ENCODE measurements at regions not wholly inside any gene's neighbourhood (a gene's known extent, or its start where the extent isn't known, plus 50 kb on each side); places are given as distances from the start of the nearest gene placed in this dataset.

DNA sequence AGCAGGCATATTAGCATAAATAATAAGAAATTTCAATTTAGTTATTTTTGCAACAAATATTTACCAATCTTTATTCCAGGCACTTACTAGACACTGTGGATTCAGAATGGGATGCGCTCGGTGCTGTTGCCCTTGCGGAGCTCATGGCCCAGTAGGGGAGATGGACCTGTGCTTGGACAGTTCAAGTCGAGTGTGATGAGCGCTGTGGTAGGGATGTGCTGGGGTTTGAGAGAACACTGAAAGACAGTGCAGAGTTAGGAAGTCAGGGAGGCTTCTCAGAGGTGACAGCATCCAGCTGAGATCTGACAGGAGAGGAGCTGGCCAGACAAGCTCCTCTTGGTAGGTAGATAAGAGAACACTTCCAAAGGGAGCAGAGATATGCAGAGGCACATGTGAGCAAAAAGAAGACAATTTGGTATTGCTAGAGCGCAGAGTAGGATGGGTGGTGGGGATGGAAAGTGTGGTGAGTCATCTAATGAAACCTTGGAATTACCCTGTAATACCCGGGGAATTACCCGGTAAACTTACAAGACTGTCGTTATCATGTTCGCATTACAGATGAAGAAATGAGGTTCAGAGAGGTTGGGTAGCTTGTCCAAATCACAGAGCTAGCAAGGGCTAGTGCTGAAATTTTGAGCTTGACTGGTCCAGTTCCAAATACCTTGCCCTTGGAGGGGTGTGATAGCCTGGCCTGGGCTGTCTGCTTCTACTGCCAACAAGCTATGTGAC lies 298.1 kb upstream of the N4BP1 start:
- Histone ChIP-seq H3K27me3 (peaks cover 10% of the 10 kb centered on the region), H3K9me3 (no peaks in the 10 kb centered on the region), H3K4me1 (no peaks in the 10 kb centered on the region), H3K36me3 (no peaks in the 10 kb centered on the region), H3K27ac (no peak overlapping the region), H3K4me3 (no peak overlapping the region)
- intact Hi-C loops (cut with DNase I), result no loop called here
- DNase-seq (no peak), ATAC-seq (no peak)
- TF ChIP-seq, protein P1, sequence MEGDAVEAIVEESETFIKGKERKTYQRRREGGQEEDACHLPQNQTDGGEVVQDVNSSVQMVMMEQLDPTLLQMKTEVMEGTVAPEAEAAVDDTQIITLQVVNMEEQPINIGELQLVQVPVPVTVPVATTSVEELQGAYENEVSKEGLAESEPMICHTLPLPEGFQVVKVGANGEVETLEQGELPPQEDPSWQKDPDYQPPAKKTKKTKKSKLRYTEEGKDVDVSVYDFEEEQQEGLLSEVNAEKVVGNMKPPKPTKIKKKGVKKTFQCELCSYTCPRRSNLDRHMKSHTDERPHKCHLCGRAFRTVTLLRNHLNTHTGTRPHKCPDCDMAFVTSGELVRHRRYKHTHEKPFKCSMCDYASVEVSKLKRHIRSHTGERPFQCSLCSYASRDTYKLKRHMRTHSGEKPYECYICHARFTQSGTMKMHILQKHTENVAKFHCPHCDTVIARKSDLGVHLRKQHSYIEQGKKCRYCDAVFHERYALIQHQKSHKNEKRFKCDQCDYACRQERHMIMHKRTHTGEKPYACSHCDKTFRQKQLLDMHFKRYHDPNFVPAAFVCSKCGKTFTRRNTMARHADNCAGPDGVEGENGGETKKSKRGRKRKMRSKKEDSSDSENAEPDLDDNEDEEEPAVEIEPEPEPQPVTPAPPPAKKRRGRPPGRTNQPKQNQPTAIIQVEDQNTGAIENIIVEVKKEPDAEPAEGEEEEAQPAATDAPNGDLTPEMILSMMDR (IDR thresholded peaks at IDR 0.05), result no peak

DNA sequence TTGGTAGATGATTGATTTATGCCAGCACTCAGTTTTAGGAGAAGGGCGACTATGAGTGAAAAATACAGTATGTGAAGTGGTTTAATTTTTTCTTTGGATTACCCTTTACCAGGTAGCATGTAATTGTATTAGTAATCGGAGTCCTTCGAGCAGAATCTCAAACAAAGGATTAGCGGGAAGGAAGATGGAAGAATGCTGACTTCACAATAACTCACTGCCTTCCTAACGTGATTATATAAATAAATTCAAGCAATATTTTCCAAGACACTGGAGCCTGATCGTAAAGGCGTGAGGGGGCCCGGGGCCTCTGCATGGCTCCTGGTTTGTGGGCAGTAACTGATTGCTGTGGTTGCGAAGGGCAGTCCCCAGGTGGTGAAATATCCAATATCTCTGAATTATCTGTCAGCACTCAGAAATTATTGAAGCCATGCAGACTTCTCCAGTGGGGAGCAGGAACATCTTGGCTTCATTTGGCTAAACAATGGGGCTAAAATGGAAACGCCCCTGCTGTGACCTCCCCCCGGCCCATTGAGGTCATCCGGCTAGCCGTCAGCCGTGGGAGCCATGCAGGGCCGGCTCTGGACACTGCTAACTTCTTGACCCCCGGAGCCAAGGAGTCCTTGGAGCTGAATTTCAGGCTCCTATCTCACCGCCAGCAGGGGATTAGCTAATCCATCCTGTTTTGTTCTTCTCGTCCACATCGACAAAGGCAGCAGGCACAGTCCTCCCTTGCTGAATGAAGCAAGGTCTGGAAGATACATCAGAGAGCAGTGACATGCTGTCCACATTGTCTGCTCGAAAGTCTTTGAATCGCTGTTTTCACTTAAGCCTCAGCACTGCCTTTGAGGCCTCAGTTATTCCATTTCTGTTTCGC lies 295.9 kb upstream of the N4BP1 start:
- intact Hi-C loops (cut with DNase I), result no loop called here
- TF ChIP-seq, protein P1 (IDR thresholded peaks at IDR 0.05), result no peak
- Histone ChIP-seq H3K4me1 (no peaks in the 10 kb centered on the region), H3K4me3 (no peak overlapping the region), H3K27ac (no peak overlapping the region), H3K27me3 (peaks cover 9% of the 10 kb centered on the region), H3K36me3 (no peaks in the 10 kb centered on the region), H3K9me3 (no peaks in the 10 kb centered on the region)
- no peak for DNase-seq
- ATAC-seq, result no peak

DNA sequence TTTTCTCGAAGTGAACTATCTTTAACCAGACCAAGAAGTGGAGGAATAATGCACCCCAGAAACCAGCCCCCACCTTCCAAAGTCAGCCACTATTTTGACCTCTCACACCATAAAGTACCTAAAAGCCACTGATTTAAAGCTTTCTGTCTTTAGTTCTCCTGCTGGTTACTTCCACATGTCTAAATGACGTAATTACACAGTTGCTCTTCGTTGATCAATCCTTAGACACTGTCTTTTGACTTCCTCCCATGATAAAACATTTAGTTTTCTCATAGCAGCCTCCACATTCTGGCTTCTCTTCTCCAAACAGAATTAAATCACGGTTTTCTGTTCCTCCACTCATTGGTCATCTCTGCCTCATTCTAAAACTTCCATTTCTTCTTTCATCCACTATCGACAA lies 294.4 kb upstream of the N4BP1 start:
- ATAC-seq, result no peak
- H3K4me1 ChIP-seq, result no peaks in the 10 kb centered on the region
- TF ChIP-seq, protein P1 (IDR thresholded peaks at IDR 0.05), result no peak
- no peak overlapping the region for H3K27ac ChIP-seq
- intact Hi-C loops (cut with DNase I), result no loop called here
- DNase-seq, result no peak
- H3K27me3 ChIP-seq, result peaks cover 9% of the 10 kb centered on the region
- H3K36me3 ChIP-seq, result no peaks in the 10 kb centered on the region
- H3K9me3 ChIP-seq, result no peaks in the 10 kb centered on the region
- no peak overlapping the region for H3K4me3 ChIP-seq

DNA sequence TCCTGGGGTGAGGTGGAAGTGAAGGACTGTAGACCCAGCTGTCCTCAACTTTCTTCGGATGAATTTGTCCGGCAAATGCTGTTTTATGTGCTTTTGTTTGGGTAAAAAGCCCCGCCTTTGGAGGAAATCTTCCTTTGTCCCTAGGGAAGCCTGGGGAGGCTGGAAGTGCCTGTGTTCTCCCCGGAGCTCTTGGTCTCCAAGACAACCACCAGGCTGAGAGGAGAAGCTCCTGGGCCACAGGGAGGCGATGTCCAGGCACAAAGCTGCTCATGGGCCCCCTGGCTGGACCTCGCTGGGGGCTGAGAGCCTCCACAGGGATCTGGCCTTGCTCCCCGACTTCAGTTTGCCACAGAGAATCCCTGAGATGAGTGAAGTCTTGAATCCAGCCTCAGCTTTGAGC lies 293.1 kb upstream of the N4BP1 start:
- Histone ChIP-seq H3K9me3 (no peaks in the 10 kb centered on the region), H3K4me1 (no peaks in the 10 kb centered on the region), H3K4me3 (no peak overlapping the region), H3K27me3 (peaks cover 9% of the 10 kb centered on the region), H3K36me3 (no peaks in the 10 kb centered on the region), H3K27ac (no peak overlapping the region)
- DNase-seq (no peak), ATAC-seq (no peak)
- TF ChIP-seq, protein P1 (IDR thresholded peaks at IDR 0.05), result no peak
- intact Hi-C loops (cut with DNase I), result no loop called here

DNA sequence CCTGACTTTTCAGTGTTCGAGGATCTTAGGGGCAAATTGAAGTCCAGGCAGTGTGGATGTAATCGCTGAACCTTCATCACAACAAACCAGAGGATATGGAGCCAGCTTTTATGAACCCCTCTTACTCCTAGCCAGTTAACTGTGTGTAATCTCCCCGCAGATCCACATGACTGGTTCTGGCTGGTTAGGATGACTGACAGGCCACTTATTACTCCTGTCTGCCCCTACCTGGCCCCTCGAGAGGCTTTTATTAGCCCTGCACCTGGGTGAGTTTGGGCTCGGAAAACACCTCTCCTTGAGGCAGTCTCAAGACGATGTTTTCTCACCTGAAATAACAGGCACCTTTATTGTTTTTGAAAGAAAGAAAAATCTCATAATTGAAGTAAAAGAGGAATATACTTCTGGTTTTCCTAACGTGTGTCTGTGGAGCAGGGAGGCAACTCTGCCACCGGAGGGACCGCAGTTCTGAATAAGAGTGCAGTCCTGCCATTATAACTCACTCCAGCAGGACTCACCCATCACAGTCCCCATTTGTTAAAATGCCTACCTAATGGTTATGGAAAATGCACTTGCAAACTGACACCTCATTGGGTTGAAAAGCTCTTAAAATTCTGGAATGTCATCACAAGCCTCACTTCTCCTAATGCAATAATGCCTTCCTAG lies 291.9 kb upstream of the N4BP1 start:
- no peaks in the 10 kb centered on the region for H3K9me3 ChIP-seq
- intact Hi-C loops (cut with DNase I), result no loop called here
- no peaks in the 10 kb centered on the region for H3K4me1 ChIP-seq
- H3K36me3 ChIP-seq, result no peaks in the 10 kb centered on the region
- no peak overlapping the region for H3K27ac ChIP-seq
- no peak for ATAC-seq
- no peak overlapping the region for H3K4me3 ChIP-seq
- H3K27me3 ChIP-seq, result peaks cover 9% of the 10 kb centered on the region
- TF ChIP-seq, protein P1 (IDR thresholded peaks at IDR 0.05), result no peak
- DNase-seq, result no peak

All from upper lobe of right lung (tissue), 1 donor.